Transverse colon (tissue), 4 donors: ENCODE measurements at regions not wholly inside any gene's neighbourhood (a gene's known extent, or its start where the extent isn't known, plus 50 kb on each side); places are given as distances from the start of the nearest gene placed in this dataset.

Source experiments
- CTCF ChIP-seq, 5 experiments: fragments of 200-600 bp in 3 of 5; fragments of 450-650 bp in 2 of 5; sonication (generic) in 3 of 5; IDR thresholded peaks; 1 replicate in 2 of 5; 2 replicates in 3 of 5; pipeline ENCODE4 v1.5.1; 2016 to 2017; ENCODE audit warnings: antibody characterized with exemption in 5 of 5, inconsistent platforms in 3 of 5, mild to moderate bottlenecking in 2 of 5, moderate library complexity in 1 of 5
- POLR2A ChIP-seq: fragments of 450-650 bp; IDR thresholded peaks from one replicate; pipeline ENCODE4 v1.6.1; 2016; ENCODE audit warnings: antibody characterized with exemption, mild to moderate bottlenecking, moderate library complexity
- POLR2AphosphoS5 ChIP-seq, 3 donors: sonication (generic); formaldehyde crosslinking; IDR thresholded peaks; one replicate each; pipeline ENCODE4 v1.6.1; 2016; ENCODE audit warnings: antibody characterized with exemption in 3 of 3

- no peak for TF ChIP-seq CTCF (IDR thresholded peaks at IDR 0.05)
- TF ChIP-seq POLR2AphosphoS5 (IDR thresholded peaks at IDR 0.05): no peak
- no peak for TF ChIP-seq POLR2A
Measured at GRCh38 chr5:159430361-159431012, 100.2 kb upstream of the IL12B start.
